Transverse colon (tissue), 4 donors: ENCODE measurements at regions not wholly inside any gene's neighbourhood (a gene's known extent, or its start where the extent isn't known, plus 50 kb on each side); places are given as distances from the start of the nearest gene placed in this dataset.

Experiments
- DNase-seq: peaks from one replicate; pipeline ENCODE4 v3.0.0-alpha.2; 2019
- H3K27ac ChIP-seq, 4 donors: fragments of 200-600 bp; sonication (generic); 2 replicates each; pipeline ENCODE4 v1.5.1; 2016 to 2018; ENCODE audit warnings: inconsistent platforms in 4 of 4
- H3K27me3 ChIP-seq: fragments of 200-600 bp; sonication (generic); 2 replicates; pipeline ENCODE4 v1.5.1; 2017; ENCODE audit warnings: inconsistent platforms
- H3K36me3 ChIP-seq, 4 donors: fragments of 200-600 bp; sonication (generic); 2 replicates each; pipeline ENCODE4 v1.5.1; 2017 to 2019; ENCODE audit warnings: inconsistent platforms in 4 of 4
- H3K4me1 ChIP-seq, 4 donors: fragments of 200-600 bp; sonication (generic); 2 replicates each; pipeline ENCODE4 v1.5.1; 2017 to 2020; ENCODE audit warnings: inconsistent platforms in 4 of 4
- H3K4me3 ChIP-seq, 4 donors: fragments of 200-600 bp; sonication (generic); 1 replicate in 1 of 4; 2 replicates in 3 of 4; pipeline versions ENCODE4 v1.5.1 to v1.6.1; 2017 to 2019; ENCODE audit warnings: inconsistent platforms in 4 of 4
- H3K9me3 ChIP-seq, 2 donors: fragments of 200-600 bp; sonication (generic); 2 replicates each; pipeline ENCODE4 v1.5.1; 2017 to 2019; ENCODE audit warnings: inconsistent platforms in 2 of 2
- EP300 ChIP-seq: sonication (generic); formaldehyde crosslinking; IDR thresholded peaks from one replicate; pipeline ENCODE4 v1.6.1; 2017; ENCODE audit warnings: antibody characterized with exemption, low read depth
- POLR2A ChIP-seq: fragments of 450-650 bp; IDR thresholded peaks from one replicate; pipeline ENCODE4 v1.6.1; 2016; ENCODE audit warnings: antibody characterized with exemption, mild to moderate bottlenecking, moderate library complexity
- POLR2AphosphoS5 ChIP-seq, 3 donors: sonication (generic); formaldehyde crosslinking; IDR thresholded peaks; one replicate each; pipeline ENCODE4 v1.6.1; 2016; ENCODE audit warnings: antibody characterized with exemption in 3 of 3
- WGBS, 2 donors: methylation state at CpG; one replicate each; pipeline ENCODE4 v1.1.5; 2018; ENCODE audit warnings: low coverage in 1 of 2; 5-methylcytosine and 5-hydroxymethylcytosine counted together
- in situ Hi-C, 4 donors: fragments of 200-750 bp; cut with MboI; loops; one replicate each; pipeline versions ENCODE4 v1.15.0 to v1.15.1; 2017; ENCODE audit warnings: low sequenced_read_pairs in 3 of 4, low pct_ligation_motif_present in 1 of 4, low pct_unique_long_range_greater_than_20kb in 1 of 4
- intact Hi-C: fragments of 100-400 bp; cut with DNase I; formaldehyde crosslinking; loops from one replicate; pipeline ENCODE4 v1.15.1; 2023; ENCODE audit warnings: low total_unique reads
- TF ChIP-seq, protein P1 (sequence below), 5 experiments: fragments of 200-600 bp in 3 of 5; fragments of 450-650 bp in 2 of 5; sonication (generic) in 3 of 5; IDR thresholded peaks; 1 replicate in 2 of 5; 2 replicates in 3 of 5; pipeline ENCODE4 v1.5.1; 2016 to 2017; ENCODE audit warnings: antibody characterized with exemption in 5 of 5, inconsistent platforms in 3 of 5, mild to moderate bottlenecking in 2 of 5, moderate library complexity in 1 of 5

DNA sequence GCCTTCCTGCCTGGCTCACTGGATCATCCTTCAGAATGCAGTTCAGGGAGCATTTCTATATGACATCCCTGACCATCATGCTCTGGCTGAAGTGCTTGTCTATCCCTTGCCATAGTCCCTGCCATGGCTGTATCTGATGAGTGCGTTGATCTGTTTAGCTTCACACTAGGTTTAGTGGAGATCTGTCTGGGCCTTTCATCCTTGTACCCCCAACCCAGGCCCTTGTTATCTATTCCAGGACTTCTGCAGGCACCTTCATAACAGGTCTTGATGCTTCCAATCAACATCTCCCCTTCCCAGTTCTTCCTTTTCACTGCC lies 102.4 kb downstream of the QRSL1 start:
- Histone ChIP-seq H3K4me1 (peaks cover 0 to 39% (median 22%) of the 10 kb centered on the region in 4 donors), H3K4me3 (no peak overlapping the region), H3K27ac (peak overlapping the region; percentile 61 to 84 (median 77)), H3K27me3 (no peaks in the 10 kb centered on the region), H3K36me3 (no peaks in the 10 kb centered on the region), H3K9me3 (peaks cover 8 to 9% of the 10 kb centered on the region in 2 donors)
- TF ChIP-seq EP300, result no peak
- no peak for TF ChIP-seq POLR2A
- no peak for TF ChIP-seq POLR2AphosphoS5 (IDR thresholded peaks at IDR 0.05)
- TF ChIP-seq, protein P1, sequence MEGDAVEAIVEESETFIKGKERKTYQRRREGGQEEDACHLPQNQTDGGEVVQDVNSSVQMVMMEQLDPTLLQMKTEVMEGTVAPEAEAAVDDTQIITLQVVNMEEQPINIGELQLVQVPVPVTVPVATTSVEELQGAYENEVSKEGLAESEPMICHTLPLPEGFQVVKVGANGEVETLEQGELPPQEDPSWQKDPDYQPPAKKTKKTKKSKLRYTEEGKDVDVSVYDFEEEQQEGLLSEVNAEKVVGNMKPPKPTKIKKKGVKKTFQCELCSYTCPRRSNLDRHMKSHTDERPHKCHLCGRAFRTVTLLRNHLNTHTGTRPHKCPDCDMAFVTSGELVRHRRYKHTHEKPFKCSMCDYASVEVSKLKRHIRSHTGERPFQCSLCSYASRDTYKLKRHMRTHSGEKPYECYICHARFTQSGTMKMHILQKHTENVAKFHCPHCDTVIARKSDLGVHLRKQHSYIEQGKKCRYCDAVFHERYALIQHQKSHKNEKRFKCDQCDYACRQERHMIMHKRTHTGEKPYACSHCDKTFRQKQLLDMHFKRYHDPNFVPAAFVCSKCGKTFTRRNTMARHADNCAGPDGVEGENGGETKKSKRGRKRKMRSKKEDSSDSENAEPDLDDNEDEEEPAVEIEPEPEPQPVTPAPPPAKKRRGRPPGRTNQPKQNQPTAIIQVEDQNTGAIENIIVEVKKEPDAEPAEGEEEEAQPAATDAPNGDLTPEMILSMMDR (IDR thresholded peaks at IDR 0.05), result no peak
- intact Hi-C loops (no loop called here), in situ Hi-C loops (no loop called here)
- no peak for DNase-seq
- 91 to 100% methylated on average over 1 of the region's 1 CpG for WGBS, 2 donors

DNA sequence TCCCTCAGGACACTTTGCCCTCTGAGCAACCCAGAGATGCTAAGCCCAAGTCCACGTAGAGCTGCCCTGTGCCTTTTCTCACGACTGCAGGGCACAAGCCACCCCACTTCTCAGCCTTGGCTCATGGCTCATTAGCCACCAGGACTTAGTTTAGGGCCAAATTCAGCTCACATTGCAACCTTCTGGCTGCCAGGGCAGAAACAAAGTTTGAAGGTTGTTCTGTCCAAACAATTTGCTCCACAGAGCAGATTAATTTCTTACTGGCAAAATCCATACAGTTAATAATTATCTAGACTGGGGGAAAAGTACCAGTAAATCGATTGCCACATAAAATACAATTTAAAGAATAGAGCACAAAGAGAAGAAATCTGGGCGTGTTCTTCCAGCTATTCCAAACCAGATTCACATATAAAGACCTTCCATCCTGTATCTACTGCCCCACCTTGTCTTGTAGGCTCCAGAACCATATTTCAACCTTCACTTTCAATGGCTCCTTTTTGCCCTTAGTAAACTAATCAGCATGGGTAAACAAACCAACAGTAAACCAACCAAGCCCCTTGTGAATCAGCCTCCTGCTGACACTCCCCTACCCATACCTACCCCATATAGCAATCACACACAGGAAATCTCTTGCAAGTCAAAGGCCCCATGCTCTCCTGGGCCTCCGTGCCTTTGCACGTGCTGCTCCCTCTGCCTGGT lies 101.9 kb downstream of the QRSL1 start:
- Histone ChIP-seq H3K9me3 (peaks cover 7 to 9% of the 10 kb centered on the region in 2 donors), H3K36me3 (no peaks in the 10 kb centered on the region), H3K27ac (peak overlapping the region; percentile 61 to 84 (median 77)), H3K4me3 (no peak overlapping the region), H3K4me1 (peaks cover 0 to 39% (median 22%) of the 10 kb centered on the region in 4 donors), H3K27me3 (no peaks in the 10 kb centered on the region)
- TF ChIP-seq POLR2AphosphoS5 (IDR thresholded peaks at IDR 0.05), result peak in 1 of 3 donors; percentile 44
- TF ChIP-seq POLR2A, result no peak
- TF ChIP-seq, protein P1 (IDR thresholded peaks at IDR 0.05), result no peak
- TF ChIP-seq EP300, result no peak
- peak; percentile 71 for DNase-seq
- 42 to 48% methylated on average over 3 to 6 of the region's 6 CpGs for WGBS, 2 donors
- in situ Hi-C loops, result no loop called here
- intact Hi-C loops, result no loop called here

DNA sequence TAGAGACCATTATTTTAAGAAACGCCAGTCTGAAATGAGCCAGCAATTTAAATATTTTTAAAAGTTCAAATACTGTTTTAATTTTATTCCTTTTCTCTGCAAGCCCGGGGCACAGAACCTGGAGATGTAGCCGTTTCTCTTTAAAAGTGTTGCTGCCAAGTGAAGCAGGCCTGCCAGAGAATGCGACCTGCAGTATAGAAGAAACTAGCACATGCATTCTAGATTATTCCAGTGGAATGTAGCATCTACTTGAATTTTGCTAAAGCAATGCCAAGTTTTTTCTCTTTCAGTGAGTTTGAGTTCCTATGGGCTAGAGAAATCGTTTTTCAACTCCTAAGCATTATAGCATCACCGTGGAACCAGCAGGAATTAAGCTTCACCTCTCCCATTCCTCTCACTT lies 101.3 kb downstream of the QRSL1 start:
- DNase-seq, result no peak
- no peak overlapping the region for H3K4me3 ChIP-seq
- H3K27me3 ChIP-seq, result no peaks in the 10 kb centered on the region
- in situ Hi-C loops, result no loop called here
- H3K9me3 ChIP-seq, result peaks cover under 1 to 7% of the 10 kb centered on the region in 2 donors
- WGBS, 2 donors, result 34 to 42% methylated on average over 5 to 6 of the region's 6 CpGs
- TF ChIP-seq POLR2AphosphoS5 (IDR thresholded peaks at IDR 0.05), result no peak
- peak overlapping the region; percentile 61 to 84 (median 77) for H3K27ac ChIP-seq
- intact Hi-C loops, result no loop called here
- H3K36me3 ChIP-seq, result no peaks in the 10 kb centered on the region
- peaks cover 0 to 39% (median 22%) of the 10 kb centered on the region in 4 donors for H3K4me1 ChIP-seq

DNA sequence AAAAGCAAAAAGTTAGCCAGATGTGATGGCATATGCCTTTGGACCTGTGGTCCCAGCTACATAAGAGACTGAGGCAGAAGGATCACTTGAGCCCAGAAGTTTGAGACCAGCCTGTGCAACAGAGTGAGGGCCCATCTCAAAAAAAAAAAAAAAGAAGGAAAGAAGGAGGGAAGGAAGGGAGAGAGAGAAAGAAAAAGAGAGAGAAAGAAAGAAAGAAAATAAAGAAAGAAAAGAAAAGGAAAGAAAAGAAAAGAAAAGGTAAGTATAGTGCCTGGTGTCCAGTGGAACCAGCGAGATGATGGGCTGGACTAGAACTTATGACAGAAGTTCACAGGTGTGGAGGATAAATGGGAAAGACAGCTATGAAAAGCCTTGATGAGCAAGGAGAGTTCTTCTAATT lies 100.9 kb downstream of the QRSL1 start:
- peaks cover 0 to 39% (median 22%) of the 10 kb centered on the region in 4 donors for H3K4me1 ChIP-seq
- H3K4me3 ChIP-seq, result no peak overlapping the region
- 90 to 95% methylated on average over 1 of the region's 1 CpG for WGBS, 2 donors
- DNase-seq, result no peak
- peak overlapping the region; percentile 61 to 84 (median 77) for H3K27ac ChIP-seq
- intact Hi-C loops (no loop called here), in situ Hi-C loops (no loop called here)
- no peaks in the 10 kb centered on the region for H3K36me3 ChIP-seq
- no peak for TF ChIP-seq POLR2AphosphoS5 (IDR thresholded peaks at IDR 0.05)
- TF ChIP-seq, protein P1 (IDR thresholded peaks at IDR 0.05), result no peak
- TF ChIP-seq EP300, result no peak
- TF ChIP-seq POLR2A, result no peak
- no peaks in the 10 kb centered on the region for H3K27me3 ChIP-seq
- H3K9me3 ChIP-seq, result peaks cover 0 to 2% of the 10 kb centered on the region in 2 donors
